ENCODE measurements at regions not wholly inside any gene's neighbourhood (a gene's known extent, or its start where the extent isn't known, plus 50 kb on each side); places are given as distances from the start of the nearest gene placed in this dataset.

DNA sequence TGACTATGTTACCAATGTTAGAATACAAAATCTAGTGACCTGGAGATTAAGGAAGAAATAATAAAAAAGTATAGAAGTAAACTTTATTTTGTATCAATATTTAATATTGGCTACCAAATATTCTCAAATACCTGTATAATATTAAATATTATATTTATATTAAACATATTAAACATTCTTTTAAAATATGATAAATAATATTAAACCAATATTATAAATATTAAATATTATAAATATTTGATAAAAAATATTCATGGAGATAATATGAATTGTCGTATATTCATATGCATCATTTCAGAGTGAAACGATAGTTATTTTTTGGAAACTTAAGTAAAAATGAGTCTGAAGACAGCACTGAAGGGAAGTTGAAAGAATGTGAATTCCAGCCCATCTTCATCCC is 571.2 kb upstream of the KLF12 start:
- no peak for DNase-seq
- TF ChIP-seq CTCF (IDR thresholded peaks at IDR 0.05): no peak
- H3K4me3 ChIP-seq: no peak overlapping the region
- H3K36me3 ChIP-seq: no peaks in the 10 kb centered on the region
- H3K9me3 ChIP-seq: no peaks in the 10 kb centered on the region
- H3K27me3 ChIP-seq (ENCODE audit: low read depth): no peaks in the 10 kb centered on the region
- no peak overlapping the region for H3K27ac ChIP-seq
- no peak for ATAC-seq
- H3K4me1 ChIP-seq: no peaks in the 10 kb centered on the region
- intact Hi-C loops (cut with DNase I): no loop called here

DNA sequence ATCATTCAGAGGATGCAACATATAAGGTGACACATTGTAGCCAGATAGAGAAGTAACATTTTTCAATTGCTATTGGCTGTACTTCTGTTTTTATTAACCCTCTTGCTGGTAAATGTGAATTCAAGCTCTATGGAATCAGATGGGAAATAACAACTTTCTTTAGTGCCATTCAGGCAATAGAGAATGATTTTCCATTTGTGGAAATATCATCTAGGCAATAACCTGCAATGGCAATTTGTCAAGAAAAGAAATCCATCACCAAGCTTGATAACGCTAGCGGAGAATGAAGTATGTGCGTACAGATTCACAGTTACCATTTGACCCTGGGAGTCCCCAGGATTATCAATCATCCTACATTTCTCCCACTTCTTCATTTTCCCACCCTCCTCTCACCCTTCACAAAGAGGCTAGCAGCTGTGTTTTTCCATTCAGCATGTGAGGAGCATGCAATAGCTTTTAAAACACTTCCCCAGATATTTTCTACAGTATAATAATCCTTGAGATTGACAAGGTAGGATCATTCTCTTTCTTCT is 569.7 kb upstream of the KLF12 start:
- ATAC-seq: no peak
- no peaks in the 10 kb centered on the region for H3K27me3 ChIP-seq (ENCODE audit: low read depth)
- intact Hi-C loops (cut with DNase I): no loop called here
- no peaks in the 10 kb centered on the region for H3K36me3 ChIP-seq
- no peak overlapping the region for H3K27ac ChIP-seq
- H3K4me1 ChIP-seq: no peaks in the 10 kb centered on the region
- DNase-seq: no peak
- H3K9me3 ChIP-seq: no peaks in the 10 kb centered on the region
- H3K4me3 ChIP-seq: no peak overlapping the region
- no peak for TF ChIP-seq CTCF (IDR thresholded peaks at IDR 0.05)

DNA sequence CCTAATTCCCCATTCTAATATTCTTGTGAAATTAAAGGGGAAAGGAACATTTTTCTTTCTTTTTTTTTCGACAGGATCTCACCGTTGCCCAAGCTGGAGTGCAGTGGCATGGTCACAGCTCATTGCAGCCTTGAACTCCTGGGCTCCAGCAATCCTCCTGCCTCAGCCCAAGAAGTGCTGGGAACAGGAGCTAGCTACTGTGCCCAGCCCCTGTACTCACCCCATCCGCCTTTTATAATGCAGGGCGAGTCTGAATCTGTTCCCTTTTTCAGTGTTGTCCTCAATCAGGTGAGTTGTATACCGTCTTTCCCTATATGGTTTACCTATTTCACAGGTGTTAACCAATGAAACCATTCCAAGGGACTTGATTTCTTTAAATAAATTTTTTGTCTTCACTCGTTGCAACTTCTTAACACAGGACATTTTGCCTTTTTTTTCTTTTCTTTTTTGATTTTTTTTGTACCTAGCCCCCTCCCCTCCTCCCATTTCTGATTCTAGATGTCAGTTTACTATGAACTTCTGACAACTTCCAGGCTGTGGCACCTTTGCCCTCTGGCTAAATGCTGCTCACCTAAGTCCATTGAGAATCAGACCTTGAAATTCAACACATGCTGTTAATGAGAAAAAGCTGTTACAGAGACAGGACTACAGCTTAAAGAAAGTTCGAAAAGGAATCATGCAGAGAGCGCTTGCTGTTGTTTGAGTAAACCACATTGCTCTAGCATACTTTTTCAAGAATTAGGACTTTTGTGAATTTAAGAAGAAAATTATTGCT is 562.1 kb upstream of the KLF12 start:
- no peak for DNase-seq
- Histone ChIP-seq H3K9me3 (no peaks in the 10 kb centered on the region), H3K27me3 (ENCODE audit: low read depth) (no peaks in the 10 kb centered on the region), H3K4me1 (no peaks in the 10 kb centered on the region), H3K4me3 (no peak overlapping the region), H3K36me3 (no peaks in the 10 kb centered on the region), H3K27ac (no peak overlapping the region)
- no peak for ATAC-seq
- no peak for TF ChIP-seq CTCF (IDR thresholded peaks at IDR 0.05)
- intact Hi-C loops (cut with DNase I): no loop called here

DNA sequence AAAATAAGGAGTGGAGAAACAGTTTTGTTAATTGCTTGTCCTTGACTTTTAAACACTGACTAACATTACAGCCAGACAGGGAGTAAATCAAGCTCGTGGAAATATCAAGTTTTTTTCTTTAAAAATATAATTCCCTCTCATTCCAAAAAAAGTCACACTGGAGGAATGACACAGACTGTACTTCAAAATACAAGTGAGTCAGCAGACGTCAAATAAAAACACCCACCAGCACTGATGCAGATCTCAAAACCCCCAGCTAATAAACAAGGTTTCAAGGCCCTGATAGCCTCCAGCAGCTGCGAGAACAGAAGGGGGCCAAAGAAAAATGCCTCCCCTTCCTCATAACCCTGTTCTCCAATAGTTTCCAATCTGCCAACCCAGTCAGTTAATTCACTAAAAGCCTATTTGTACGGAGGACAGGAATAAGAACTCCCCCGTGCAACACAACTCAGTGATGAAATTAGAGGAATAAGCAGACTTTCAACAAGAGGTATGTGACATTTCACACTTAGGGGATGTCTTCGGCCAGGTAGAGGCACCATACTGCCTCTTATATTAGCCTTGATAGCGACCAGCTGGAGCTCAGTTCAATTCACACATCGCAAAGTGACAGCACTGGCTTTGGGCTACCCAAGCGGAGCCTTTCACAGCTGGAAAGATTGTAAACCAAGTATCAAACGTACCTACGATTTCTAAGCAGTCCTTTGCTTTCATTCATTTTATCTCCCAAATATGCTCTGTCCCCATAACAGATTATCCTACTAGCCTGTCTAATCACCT is 561.0 kb upstream of the KLF12 start:
- Histone ChIP-seq H3K36me3 (no peaks in the 10 kb centered on the region), H3K4me3 (no peak overlapping the region), H3K9me3 (no peaks in the 10 kb centered on the region), H3K27me3 (ENCODE audit: low read depth) (no peaks in the 10 kb centered on the region), H3K4me1 (no peaks in the 10 kb centered on the region), H3K27ac (no peak overlapping the region)
- TF ChIP-seq CTCF (IDR thresholded peaks at IDR 0.05): no peak
- intact Hi-C loops (cut with DNase I): no loop called here
- ATAC-seq (no peak), DNase-seq (no peak)

- Histone ChIP-seq H3K4me1 (no peaks in the 10 kb centered on the region), H3K9me3 (no peaks in the 10 kb centered on the region), H3K27me3 (ENCODE audit: low read depth) (no peaks in the 10 kb centered on the region), H3K27ac (no peak overlapping the region), H3K36me3 (no peaks in the 10 kb centered on the region), H3K4me3 (no peak overlapping the region)
- intact Hi-C loops (cut with DNase I): no loop called here
- ATAC-seq (no peak), DNase-seq (no peak)
- no peak for TF ChIP-seq CTCF (IDR thresholded peaks at IDR 0.05)
These were observed 553.4 kb upstream of the KLF12 start for GRCh38 chr13:74687442-74688182.

All from lower lobe of right lung (tissue), 2 donors.